RPMI8226 (cell line): ENCODE measurements at regions not wholly inside any gene's neighbourhood (a gene's known extent, or its start where the extent isn't known, plus 50 kb on each side); places are given as distances from the start of the nearest gene placed in this dataset.

ENCODE experiments used
- DNase-seq: peaks from one replicate; pipeline ENCODE4 v3.0.0-alpha.2; 2015

- no peak for DNase-seq
These were observed 154.5 kb upstream of the SPAG17 start for GRCh38 chr1:118339400-118340124.

GRCh38 chr1:118338936-118339335 lies 153.9 kb upstream of the SPAG17 start:
- DNase-seq, result no peak

GRCh38 chr1:118337346-118337745 lies 152.3 kb upstream of the SPAG17 start:
- DNase-seq, result no peak

- DNase-seq, result peak; percentile 32
These were observed 150.3 kb upstream of the SPAG17 start for GRCh38 chr1:118335331-118335732.

- DNase-seq, result no peak
These were observed 149.5 kb upstream of the SPAG17 start for GRCh38 chr1:118334506-118334905.

GRCh38 chr1:118333601-118334210 lies 148.7 kb upstream of the SPAG17 start:
- DNase-seq, result no peak

GRCh38 chr1:118326960-118327629 lies 142.1 kb upstream of the SPAG17 start:
- no peak for DNase-seq

GRCh38 chr1:118325550-118326225 lies 140.7 kb upstream of the SPAG17 start:
- no peak for DNase-seq

GRCh38 chr1:118323246-118323645 lies 138.2 kb upstream of the SPAG17 start:
- no peak for DNase-seq

GRCh38 chr1:118322331-118322730 lies 137.3 kb upstream of the SPAG17 start:
- no peak for DNase-seq

- DNase-seq, result no peak
These were observed 136.8 kb upstream of the SPAG17 start for GRCh38 chr1:118321840-118322239.

- DNase-seq, result no peak
These were observed 133.0 kb upstream of the SPAG17 start for GRCh38 chr1:118317842-118318614.

GRCh38 chr1:118306851-118307250 lies 121.8 kb upstream of the SPAG17 start:
- DNase-seq, result no peak

GRCh38 chr1:118304722-118305359 lies 119.8 kb upstream of the SPAG17 start:
- no peak for DNase-seq

- no peak for DNase-seq
These were observed 118.5 kb upstream of the SPAG17 start for GRCh38 chr1:118303534-118303933.

- DNase-seq, result no peak
These were observed 118.0 kb upstream of the SPAG17 start for GRCh38 chr1:118303064-118303463.

GRCh38 chr1:118302145-118302544 lies 117.1 kb upstream of the SPAG17 start:
- DNase-seq, result no peak

- no peak for DNase-seq
These were observed 115.8 kb upstream of the SPAG17 start for GRCh38 chr1:118300808-118301207.

- DNase-seq, result no peak
These were observed 113.4 kb upstream of the SPAG17 start for GRCh38 chr1:118298397-118298796.

- no peak for DNase-seq
These were observed 112.5 kb upstream of the SPAG17 start for GRCh38 chr1:118297521-118297920.

GRCh38 chr1:118294875-118295642 lies 110.0 kb upstream of the SPAG17 start:
- DNase-seq, result no peak
